ENCODE measurements at regions not wholly inside any gene's neighbourhood (a gene's known extent, or its start where the extent isn't known, plus 50 kb on each side); places are given as distances from the start of the nearest gene placed in this dataset.
"Not testable (repeated sequence)": the region's sequence is repeated elsewhere in the genome, so short reads cannot be mapped to it uniquely, and the experiment has no call there.

DNA sequence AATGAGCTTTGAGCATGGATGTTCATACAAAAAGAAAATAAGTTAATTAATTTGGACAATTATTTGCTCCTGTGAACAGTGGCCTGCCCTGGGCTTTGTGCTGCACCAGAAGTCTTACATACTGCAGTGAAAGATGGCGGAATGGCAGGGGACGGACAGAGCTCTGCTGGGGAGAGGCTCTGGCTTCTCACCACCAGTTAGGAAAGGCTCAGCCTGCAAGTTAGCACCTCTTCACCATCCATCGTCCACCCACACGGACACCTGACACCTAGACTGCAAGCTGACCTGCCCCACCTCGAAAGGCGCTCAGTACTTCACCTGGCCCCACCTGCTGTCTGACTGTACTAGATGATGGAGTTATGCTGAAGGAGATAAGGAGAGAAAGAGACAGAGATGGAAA, 203.9 kb upstream of the IRS2 start:
- ATAC-seq (ENCODE audit: poor library complexity) (no peak), DNase-seq (no peak)
- intact Hi-C loops (cut with DNase I), result no loop called here

DNA sequence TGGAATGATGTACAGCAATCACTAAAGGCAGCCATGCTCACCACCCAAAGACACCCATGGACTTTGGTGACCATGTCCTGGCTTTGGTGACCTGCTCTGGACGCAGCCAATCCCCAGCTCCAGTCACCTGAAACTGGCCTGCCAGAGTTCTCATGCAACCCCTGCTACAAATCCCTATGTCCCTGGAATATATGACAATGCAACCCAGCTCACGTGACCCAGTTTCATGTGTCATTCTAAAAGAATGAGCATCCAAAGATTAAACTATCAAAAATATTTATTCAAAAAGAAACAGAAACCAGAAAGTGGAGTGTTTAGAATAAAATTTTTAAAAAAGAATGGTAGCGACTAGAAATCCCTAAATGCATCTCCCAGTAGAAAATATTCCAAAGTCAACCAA, 203.3 kb upstream of the IRS2 start:
- ATAC-seq (ENCODE audit: poor library complexity), result no peak
- no peak for DNase-seq
- intact Hi-C loops (cut with DNase I), result no loop called here

DNA sequence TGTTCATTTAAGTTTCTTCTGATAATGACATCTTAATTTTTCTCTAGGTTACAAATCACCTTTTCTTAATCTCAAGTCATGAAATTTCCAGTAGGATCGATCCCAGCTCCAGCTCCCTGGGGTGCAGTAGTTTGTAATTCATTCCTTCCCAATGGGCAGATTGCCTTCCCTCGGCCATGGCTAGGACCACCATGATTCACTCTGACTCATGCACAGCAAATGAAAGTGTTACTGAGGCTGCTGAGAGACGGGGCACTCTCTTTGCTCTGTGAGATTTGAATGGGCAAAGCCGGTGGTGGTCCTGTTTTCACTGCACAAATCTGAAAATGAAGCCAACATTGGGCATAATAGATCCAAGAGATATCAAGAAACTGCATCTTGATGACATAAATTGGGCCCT, 202.8 kb upstream of the IRS2 start:
- intact Hi-C loops (cut with DNase I), result no loop called here
- no peak for DNase-seq
- no peak for ATAC-seq (ENCODE audit: poor library complexity)

DNA sequence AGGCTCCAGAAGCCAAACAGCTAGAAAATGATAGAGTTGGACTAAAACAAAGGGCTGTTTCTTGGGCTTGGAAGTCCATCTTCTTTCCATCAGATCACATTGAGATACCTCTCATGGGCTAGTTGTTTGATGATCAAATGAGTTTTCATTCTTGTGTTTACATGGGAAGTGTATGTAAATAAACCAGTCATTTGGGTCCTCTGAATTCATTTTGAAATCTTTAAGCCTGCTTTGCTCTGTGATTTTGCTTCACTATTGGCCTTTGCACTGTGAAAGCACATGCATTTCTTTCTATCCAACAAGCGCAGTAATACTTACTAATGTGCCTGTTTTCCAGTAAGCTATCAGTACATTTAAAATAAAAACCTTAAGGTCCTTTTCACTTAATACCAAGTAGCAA, 200.5 kb upstream of the IRS2 start:
- ATAC-seq (ENCODE audit: poor library complexity) (no peak), DNase-seq (no peak)
- intact Hi-C loops (cut with DNase I), result no loop called here

DNA sequence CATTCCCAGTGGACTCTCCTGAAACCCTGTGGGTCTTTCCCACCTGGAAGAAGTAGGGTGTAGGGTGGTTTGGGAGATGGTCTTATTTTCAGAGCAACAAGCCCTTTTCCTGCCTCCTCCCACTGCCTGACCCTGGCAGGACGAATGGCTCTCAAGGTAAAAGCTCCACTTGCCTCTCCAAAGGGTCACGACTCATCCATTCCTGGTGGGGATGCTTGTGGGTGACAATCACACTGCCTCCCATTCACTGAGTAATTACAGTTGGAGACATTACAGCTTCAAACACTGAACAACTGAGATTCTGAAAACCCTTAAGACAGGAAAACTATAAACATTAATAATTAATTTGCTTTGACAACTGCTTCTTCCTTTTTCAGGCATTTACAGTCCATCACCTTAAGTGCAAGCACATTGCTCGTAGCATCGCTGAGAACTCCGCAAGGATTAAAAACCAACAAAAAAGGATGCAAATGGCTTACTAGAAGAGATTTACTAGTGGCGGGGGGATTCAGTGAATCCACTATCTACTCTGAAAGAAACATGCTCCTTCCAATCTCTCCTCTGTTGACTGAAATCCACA, 199.6 kb upstream of the IRS2 start:
- ATAC-seq (ENCODE audit: poor library complexity), result no peak
- intact Hi-C loops (cut with DNase I), result no loop called here
- DNase-seq, result no peak

DNA sequence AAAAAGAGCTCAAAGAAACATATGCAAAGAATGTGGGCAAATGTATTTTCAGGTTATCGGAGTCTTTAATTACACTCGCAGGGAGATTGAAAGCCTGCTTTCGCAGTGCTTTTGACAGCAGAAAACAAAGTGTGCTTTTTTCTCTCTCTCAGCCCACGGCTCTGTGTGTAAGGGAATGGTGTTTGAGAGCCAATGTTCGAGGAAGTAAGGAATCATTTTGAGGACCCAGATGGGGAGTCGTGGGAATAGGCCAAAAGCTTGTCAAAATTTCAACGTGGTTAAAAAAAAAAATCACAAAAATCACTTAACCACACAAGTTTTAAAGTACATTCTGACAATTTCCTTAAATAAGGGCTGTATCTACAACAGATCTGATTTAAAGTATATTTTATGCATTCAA, 197.1 kb upstream of the IRS2 start:
- ATAC-seq (ENCODE audit: poor library complexity) (no peak), DNase-seq (no peak)
- intact Hi-C loops (cut with DNase I), result no loop called here

DNA sequence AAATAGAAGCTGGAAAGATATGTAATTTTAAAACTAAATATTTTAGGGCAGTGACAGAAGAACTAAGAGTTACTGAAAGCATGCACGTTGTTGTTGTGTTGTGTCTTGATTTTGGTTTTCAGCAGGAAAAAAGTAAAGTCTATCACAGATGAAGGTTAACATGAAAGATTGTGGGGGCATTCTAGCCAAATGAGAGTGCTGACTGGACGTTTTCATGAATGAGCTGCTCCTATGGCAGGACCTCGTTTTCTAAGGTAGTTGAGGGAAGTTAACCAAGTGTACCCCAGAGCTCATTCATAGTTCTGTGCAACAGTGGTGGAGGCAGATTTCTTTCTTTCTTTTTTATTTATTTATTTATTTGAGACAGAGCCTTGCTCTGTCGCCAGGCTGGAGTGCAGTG, 194.6 kb upstream of the IRS2 start:
- DNase-seq (no peak), ATAC-seq (ENCODE audit: poor library complexity) (no peak)
- intact Hi-C loops (cut with DNase I), result no loop called here

DNA sequence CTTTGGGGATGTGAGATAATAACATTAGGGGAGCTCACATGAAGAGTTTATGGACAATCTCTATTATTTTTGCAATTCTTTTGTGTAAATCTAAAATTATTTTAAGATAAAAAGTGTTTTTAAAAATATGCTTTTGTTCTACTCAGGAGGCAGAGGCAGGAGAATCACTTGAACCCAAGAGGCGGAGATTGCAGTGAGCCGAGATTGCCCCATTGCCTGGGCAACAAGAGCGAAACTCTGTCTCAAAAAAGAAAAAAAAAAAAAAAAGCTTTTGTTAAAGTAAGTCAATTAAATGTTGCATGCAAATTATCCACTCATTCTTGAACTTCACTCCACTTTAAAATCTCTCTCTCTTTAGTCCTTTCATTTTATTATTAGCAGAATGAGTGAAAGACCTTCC, 193.3 kb upstream of the IRS2 start:
- DNase-seq; ATAC-seq (ENCODE audit: poor library complexity); intact Hi-C loops (cut with DNase I): not testable (repeated sequence)

DNA sequence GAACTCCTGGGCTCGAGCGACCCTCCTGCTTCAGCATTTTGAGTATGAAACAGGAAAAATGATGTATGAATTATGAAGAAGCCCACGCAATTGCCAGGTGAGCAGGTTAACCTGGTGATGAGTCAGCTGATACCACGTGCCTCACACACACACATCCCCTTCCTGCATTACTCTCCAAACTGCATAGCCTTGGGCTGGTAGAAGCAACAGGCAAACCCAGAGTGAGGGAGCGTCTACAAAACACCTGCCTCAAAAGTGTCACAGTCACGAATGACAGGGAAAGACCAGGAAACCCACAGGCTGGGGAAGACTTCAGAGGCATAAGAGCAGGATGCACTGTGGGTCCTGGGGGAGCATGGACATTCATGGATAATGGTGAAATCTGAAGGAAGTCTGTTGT, 192.8 kb upstream of the IRS2 start:
- DNase-seq (no peak), ATAC-seq (ENCODE audit: poor library complexity) (no peak)
- intact Hi-C loops (cut with DNase I), result no loop called here

DNA sequence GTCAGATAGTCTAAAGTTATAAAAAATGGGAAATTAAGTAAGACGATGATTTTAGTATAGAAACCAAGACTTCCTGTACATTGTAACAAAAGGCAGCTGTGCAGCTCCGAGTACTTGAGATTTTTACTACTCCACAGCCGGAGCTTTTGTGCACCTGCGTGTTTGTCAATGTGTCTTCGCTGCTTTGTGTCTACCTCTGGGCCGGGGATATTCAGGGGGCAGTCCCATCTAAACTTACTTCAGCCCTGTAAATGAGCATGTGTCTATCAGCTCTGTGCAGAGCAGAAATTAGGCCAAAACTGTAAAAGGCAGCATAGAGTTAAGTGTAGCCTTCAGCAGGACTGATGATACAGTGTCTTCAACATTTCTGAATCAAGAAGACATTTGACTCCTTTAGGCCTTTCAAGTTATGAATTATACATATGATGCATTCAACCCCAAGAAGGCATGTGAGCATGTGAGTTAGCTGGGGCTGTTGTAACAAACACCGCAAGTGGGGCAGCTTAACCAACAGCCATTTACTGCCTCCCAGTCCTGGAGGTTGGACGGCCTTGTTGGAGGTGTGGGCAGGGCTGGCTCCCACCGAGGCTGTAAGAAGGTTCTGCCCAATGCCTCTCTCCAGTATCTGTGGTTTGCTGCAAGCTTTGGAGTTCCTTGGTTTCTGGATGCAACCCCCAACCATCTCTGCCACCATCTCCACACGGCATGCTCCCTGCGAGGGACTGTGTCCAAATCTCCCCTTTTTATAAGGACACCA, 191.0 kb upstream of the IRS2 start:
- intact Hi-C loops (cut with DNase I), result no loop called here
- ATAC-seq (ENCODE audit: poor library complexity) (no peak), DNase-seq (no peak)

DNA sequence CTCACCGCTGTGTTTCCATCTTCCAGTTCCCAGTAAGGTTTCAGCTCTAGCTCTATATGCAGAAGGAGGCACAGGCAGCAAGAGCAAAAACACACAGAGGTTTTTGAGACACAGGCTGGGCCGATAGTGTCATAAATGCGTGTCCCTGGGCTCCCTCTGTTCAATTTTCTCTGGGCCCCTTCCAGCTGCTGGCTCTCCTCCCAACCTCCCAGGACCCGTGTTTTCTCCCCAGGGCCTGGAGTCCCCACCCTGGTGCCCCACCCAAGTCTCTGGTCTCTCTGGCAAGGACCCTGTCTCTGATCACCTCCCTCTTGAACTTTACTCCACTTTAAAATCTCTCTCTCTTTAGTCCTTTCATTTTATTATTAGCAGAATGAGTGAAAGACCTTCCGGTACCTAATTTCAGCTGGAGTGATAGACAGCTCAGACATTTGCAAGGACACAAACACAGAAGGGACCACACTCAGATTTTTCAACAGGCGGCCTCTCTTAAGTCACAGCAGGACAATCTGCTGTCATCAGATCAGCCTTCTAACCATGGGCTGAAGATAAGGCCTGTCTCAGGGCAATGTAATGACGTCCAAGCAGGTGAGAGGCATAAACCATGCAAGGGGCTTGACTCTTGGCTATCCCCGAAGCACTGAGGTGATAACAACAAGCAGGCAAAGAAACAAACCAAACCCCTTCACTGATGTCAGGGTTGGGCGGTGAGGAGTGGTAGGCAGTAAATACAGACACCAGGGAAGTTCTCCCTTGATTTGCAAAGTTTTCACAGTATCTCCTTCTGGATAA, 190.0 kb upstream of the IRS2 start:
- peak; percentile 65 for ATAC-seq (ENCODE audit: poor library complexity)
- no peak for DNase-seq
- intact Hi-C loops (cut with DNase I), result no loop called here

DNA sequence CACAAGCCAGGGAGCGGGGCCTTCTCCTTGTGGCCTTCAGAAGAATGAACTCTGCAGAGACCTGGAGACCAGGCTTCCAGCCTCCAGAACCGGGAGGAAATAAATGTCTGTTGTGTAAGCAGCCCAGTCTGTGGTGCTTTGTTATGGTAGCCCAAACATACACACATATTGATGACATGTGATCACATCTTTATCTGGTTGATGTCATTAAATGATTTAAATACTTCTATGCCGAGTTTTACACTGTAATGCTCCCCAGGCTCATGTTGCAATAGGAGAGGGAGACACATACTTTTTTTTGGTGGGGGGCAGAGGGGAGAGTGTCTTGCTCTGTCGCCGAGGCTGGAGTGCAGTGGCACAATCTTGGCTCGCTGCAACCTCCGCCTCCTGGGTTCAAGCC, 188.0 kb upstream of the IRS2 start:
- no peak for ATAC-seq (ENCODE audit: poor library complexity)
- no peak for DNase-seq
- intact Hi-C loops (cut with DNase I), result no loop called here

DNA sequence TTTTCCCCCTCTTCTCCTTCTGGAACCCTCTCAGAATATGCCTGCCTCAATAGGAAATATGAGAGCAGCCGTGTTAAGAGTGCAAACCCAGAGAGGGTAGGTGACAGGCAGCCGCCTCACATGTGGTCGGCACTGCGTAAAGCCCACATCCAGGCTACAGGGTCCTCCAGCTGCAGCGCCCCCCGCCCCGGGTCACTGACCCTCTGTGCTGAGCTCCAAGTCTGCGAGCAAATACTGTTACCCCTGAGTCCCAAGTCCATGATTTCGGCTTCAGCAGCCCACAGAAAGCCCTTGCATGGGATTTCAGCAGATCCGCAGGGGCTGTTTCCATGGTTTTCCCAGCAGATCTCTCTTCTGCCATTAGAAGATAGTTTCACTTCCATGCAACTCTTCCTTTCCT, 186.9 kb upstream of the IRS2 start:
- ATAC-seq (ENCODE audit: poor library complexity), result no peak

DNA sequence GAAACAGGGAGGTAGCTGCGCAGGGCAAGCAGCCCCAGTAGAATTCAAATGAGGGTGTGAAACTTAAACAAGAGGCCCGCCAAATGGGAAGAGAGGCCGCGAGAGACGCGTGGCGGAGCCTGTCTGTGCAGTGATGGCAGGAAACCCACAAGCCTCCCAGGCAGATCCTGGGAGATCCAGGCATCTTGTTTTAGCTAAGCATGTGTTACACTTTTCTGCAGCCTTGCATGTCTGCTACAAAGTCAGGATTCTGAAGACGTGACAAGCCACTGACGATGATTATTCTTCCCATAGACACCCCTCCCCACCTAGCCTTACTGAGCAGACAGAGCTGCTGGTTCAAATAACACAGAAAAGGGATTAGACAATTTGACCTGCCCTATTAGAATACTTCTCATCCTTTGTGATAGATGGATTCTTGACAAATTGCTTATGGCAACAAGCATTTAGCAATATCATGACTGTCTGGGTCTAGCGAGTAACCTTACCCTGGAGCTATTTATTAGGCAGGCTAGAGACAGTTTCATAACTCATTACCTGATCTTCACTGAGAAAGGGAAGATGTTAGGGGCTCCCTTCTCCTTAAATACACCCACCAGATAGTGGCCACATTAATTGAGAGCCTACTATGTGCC, 185.2 kb upstream of the IRS2 start:
- intact Hi-C loops (cut with DNase I), result no loop called here
- peak; percentile 65 for DNase-seq
- peak; percentile 45 for ATAC-seq (ENCODE audit: poor library complexity)

More for the DNA sequence above, 186.9 kb upstream of the IRS2 start:
- intact Hi-C loops (cut with DNase I), result no loop called here
- no peak for DNase-seq

DNA sequence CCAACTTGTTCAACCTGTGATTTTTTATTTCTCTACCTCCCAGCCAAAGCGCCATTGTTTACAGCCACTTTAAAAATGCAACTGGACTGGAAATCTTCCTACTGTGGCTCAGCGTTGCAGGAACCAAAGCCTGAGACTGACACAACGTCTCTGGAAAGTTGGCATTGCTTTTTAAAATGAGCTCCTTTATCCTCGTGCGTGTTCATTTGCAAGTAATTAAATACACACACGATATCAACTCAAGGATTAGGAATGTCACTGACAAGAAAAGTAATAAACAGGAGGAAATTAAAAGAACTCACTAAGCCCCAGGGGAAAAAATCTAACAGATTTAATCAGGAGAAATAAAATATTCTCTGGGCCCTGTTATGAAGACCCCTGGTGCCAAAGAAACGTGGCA, 184.6 kb upstream of the IRS2 start:
- peak; percentile 25 for ATAC-seq (ENCODE audit: poor library complexity)

DNA sequence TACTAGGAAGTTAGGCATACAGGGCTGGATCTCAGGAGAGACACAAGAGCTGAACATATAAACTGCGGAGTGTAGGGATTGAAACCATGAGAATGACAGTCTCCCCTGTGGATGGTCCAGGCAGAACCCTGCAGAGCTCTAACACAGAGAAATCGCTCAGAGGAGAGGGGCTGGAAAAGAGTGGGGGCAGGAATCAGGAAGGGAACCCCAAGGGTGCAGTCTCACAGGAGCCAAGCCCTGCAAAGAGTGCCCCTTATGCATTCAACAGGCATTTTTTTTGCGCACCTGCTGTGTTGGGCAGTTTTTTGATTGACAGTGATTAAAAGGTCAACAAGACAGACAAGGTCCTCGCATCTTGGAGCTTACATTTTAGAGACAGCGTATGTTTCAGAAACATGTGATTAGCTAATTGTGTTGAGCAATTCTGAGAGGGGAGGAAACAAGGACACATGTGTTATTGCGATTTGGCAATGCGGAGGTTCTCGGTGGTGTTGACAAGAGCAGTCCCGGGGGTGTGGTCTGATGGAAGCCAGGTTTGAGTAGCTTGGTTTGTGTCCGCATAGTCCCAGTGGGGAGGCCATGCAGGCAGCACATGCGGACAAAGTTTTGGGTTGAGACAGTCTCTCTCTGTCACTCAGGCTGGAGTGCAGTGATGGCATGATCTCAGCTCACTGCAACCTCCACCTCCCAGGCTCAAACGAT, 182.6 kb upstream of the IRS2 start:
- peak; percentile 95 for ATAC-seq (ENCODE audit: poor library complexity)
- intact Hi-C loops (cut with DNase I), result no loop called here
- DNase-seq, result peak; percentile 88

More for the DNA sequence above, 184.6 kb upstream of the IRS2 start:
- no peak for DNase-seq
- intact Hi-C loops (cut with DNase I), result no loop called here

DNA sequence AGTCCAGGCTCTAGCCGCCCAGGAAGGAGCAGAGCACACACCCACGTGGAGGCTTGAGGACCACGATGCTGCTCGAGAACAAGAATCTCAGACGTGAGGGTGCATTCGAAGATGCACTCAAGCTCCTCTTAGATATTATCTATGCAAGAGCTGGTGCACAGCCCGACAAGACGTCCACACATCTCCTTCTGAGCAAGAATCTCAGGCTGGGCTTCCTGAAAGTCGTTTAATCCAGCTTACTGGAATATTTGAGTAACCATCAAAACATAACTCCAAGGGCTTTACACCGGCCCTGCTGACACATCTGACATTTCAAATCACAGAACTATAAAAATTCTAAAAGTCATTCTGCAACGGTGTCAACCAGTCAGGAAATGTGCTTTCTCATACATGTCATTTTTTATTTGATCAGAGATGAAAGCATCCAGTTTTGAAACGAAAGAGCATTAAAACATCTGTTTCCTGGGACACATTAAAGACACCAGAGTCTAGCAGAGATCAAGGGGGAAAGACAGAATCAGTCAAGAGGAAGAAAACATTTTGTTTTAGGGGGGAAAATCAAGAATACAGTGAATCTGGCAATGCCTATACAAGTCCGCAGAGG, 177.7 kb upstream of the IRS2 start:
- ATAC-seq (ENCODE audit: poor library complexity) (no peak), DNase-seq (no peak)
- intact Hi-C loops (cut with DNase I), result no loop called here

DNA sequence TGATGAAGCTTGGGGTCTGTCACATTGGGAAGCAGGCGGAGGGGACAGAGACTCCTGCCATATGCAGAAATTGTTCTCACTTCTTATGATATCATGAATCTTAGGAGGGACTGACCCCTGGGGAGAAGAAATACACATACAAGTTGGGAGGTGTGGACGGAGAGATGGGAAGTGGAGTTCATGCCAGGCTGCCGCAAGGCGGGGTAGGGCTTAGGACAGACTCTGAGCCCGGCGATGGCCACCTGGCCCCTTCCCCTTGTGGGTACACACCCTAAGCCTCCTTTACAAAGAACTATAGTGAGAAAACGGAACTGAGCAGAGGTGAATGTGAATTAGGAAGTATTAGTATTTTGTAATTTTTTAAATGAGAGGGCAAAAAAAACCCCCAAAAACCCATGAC, 177.0 kb upstream of the IRS2 start:
- intact Hi-C loops (cut with DNase I), result no loop called here
- ATAC-seq (ENCODE audit: poor library complexity), result no peak
- no peak for DNase-seq

DNA sequence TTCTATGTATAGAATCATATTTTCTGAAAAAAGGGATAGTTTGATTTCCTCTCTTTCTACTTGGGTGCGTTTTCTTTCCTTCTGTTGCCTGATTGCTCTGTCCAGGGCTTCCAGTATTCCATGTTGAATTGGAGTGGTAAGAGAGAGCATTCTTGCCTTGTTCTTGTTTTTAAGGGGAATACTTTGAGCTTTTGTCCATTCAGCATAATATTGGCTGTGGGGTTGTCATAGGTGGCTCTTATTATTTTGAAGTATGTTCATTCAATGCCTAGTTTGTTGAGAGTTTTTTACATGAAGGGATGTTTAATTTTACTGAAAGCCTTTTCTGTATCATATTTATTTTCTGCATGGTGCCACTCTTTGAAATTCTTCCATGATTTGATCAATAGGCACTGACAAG, 173.5 kb upstream of the IRS2 start:
- DNase-seq, result no peak
- intact Hi-C loops (cut with DNase I), result no loop called here
- no peak for ATAC-seq (ENCODE audit: poor library complexity)
